Urinary bladder (tissue), 3 donors: ENCODE measurements at regions not wholly inside any gene's neighbourhood (a gene's known extent, or its start where the extent isn't known, plus 50 kb on each side); places are given as distances from the start of the nearest gene placed in this dataset.

Experiments
- DNase-seq: peaks from one replicate; pipeline ENCODE4 v3.0.0-alpha.2; 2015; ENCODE audit errors: extremely low spot score
- H3K27ac ChIP-seq: one replicate; pipeline ENCODE4 v1.5.1; 2013; ENCODE audit warnings: low read depth, mild to moderate bottlenecking, moderate library complexity
- H3K36me3 ChIP-seq: one replicate; pipeline ENCODE4 v1.6.1; 2013; ENCODE audit warnings: mild to moderate bottlenecking, moderate library complexity; ENCODE audit not compliant: insufficient read depth
- H3K4me1 ChIP-seq: one replicate; pipeline ENCODE4 v1.6.1; 2013; ENCODE audit warnings: mild to moderate bottlenecking, moderate library complexity; ENCODE audit not compliant: insufficient read depth
- H3K4me3 ChIP-seq: one replicate; pipeline ENCODE4 v1.5.1; 2013; ENCODE audit warnings: low read depth, low read length
- whole genome bisulfite sequencing: extraction: QIAGEN DNeasy Blood & Tissue Kit; methylation state at CpG from one replicate; pipeline ENCODE4 v1.1.7; 2013; 5-methylcytosine and 5-hydroxymethylcytosine counted together
- donor health status: healthy with polysubstance abuse.
- donor health status: healthy.

GRCh38 chr9:20065796-20066700, 277.2 kb upstream of the SLC24A2 start:
- no peak overlapping the region for H3K27ac ChIP-seq
- 34% methylated on average over 4 of the region's 4 CpGs for WGBS
- no peak for DNase-seq
- H3K4me3 ChIP-seq, result no peak overlapping the region
- H3K4me1 ChIP-seq, result no peaks in the 10 kb centered on the region
- no peaks in the 10 kb centered on the region for H3K36me3 ChIP-seq

- no peak for DNase-seq
These were observed 276.2 kb upstream of the SLC24A2 start for GRCh38 chr9:20065046-20065445.

DNA sequence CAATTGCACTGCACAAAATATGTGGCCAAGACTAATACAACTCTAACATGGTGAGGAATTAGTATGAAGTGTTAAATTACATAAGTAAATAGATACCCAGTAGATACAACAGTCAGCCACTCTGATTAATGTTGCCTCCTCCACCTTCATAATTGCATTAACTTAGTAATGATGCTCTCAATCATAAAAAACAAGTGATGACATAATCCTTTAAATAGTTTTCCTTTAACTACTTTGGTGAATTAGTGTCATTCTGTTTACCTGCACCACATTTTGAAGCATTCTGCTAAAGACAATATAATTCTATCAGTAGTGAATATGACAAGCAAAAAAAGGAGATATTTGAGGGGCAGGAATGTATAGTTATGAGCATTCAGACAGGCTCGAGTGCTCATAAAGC, 265.9 kb upstream of the SLC24A2 start:
- Histone ChIP-seq H3K4me1 (no peaks in the 10 kb centered on the region), H3K4me3 (no peak overlapping the region), H3K36me3 (no peaks in the 10 kb centered on the region), H3K27ac (no peak overlapping the region)
- DNase-seq, result no peak
- 78% methylated on average over 1 of the region's 1 CpG for WGBS

More at GRCh38 chr9:20065046-20065445, 276.2 kb upstream of the SLC24A2 start:
- H3K27ac ChIP-seq, result no peak overlapping the region
- no peak overlapping the region for H3K4me3 ChIP-seq
- 28% methylated on average over 4 of the region's 4 CpGs for WGBS
- H3K36me3 ChIP-seq, result no peaks in the 10 kb centered on the region
- no peaks in the 10 kb centered on the region for H3K4me1 ChIP-seq

DNA sequence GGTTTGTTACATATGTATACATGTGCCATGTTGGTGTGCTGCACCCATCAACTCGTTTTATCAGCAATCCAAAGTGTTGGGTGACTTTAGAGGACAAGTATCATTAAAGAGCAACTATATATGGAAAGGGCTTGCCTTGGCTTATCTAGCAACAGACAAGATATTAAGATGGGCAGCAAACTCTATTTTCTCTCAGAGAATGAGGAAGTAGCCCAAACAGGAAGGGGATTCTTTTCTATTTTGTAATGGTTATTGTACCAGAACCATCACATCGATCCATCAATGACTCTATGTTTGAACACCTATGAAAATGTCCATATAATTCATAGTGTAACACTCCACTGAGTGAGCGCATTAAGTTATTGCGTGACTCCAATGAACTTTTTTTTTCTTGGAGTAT, 260.1 kb upstream of the SLC24A2 start:
- Histone ChIP-seq H3K4me1 (no peaks in the 10 kb centered on the region), H3K27ac (no peak overlapping the region), H3K36me3 (no peaks in the 10 kb centered on the region), H3K4me3 (no peak overlapping the region)
- no peak for DNase-seq
- WGBS, result 85% methylated on average over 4 of the region's 4 CpGs

DNA sequence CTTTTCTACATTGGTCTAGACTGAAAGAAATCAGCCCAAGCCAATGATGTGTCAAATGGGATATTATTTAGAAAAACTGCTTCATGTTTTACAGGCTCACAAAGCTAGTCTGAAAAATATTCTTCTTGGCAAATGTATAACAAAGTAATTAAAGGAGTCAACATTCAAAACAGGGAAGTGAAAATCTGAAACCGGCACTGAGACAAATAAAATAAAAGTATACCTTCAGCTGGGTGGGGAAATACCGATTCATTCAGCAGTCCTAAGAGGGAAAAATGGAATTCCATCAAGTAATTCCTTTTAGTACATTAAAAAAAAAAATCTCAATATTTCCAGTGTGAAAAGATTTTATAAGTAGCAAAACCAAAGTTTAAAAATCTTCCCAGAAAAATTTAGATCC, 259.6 kb upstream of the SLC24A2 start:
- DNase-seq, result no peak
- H3K27ac ChIP-seq, result no peak overlapping the region
- 74% methylated on average over 2 of the region's 2 CpGs for WGBS
- H3K4me3 ChIP-seq, result no peak overlapping the region
- no peaks in the 10 kb centered on the region for H3K36me3 ChIP-seq
- H3K4me1 ChIP-seq, result no peaks in the 10 kb centered on the region

DNA sequence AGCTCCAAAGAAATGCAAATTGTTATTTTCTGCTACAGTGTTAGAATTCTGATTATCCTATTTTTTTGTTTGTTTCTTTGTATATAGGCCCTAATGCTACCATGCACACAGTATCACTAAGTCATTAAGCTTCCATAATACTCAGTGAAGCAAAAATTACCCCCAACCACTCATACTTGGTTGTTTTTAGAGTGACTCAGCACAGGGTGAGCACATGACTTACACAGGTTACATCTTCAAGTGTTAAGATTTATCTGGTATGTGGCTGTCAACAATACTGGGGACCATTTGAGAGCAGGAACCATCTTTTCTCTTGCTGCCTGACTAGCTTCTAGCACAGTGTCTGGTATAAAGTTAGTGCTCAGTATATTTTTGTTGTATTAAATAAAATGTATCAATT, 255.8 kb upstream of the SLC24A2 start:
- no peak overlapping the region for H3K4me3 ChIP-seq
- no peak overlapping the region for H3K27ac ChIP-seq
- no peaks in the 10 kb centered on the region for H3K4me1 ChIP-seq
- no peak for DNase-seq
- H3K36me3 ChIP-seq, result no peaks in the 10 kb centered on the region

- no peaks in the 10 kb centered on the region for H3K36me3 ChIP-seq
- DNase-seq, result no peak
- 86% methylated on average over 1 of the region's 1 CpG for WGBS
- H3K4me3 ChIP-seq, result no peak overlapping the region
- H3K27ac ChIP-seq, result no peak overlapping the region
- no peaks in the 10 kb centered on the region for H3K4me1 ChIP-seq
These were observed 254.6 kb upstream of the SLC24A2 start for GRCh38 chr9:20043461-20043860.

DNA sequence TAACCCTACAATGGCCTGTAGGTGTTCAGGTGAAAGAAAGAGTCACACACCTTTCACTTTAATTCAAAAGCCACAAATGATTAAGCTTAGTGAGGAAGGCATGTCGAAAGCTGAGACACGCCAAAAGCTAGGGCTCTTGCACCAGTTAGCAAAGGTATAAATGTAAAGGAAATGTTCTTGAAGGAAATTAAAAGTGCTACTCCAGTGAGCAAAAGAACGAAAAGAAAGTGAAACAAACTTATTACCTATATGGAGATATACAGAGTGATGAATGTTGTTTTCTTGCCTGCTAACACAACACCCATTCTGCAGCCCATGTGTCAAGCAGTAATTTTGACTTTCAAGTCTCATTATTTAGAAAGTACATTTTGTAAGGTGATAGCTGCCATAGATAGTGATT, 254.2 kb upstream of the SLC24A2 start:
- 89% methylated on average over 3 of the region's 3 CpGs for WGBS

GRCh38 chr9:20042128-20042711, 253.4 kb upstream of the SLC24A2 start:
- no peak for DNase-seq
- H3K4me3 ChIP-seq, result no peak overlapping the region
- no peaks in the 10 kb centered on the region for H3K36me3 ChIP-seq
- H3K4me1 ChIP-seq, result no peaks in the 10 kb centered on the region
- no peak overlapping the region for H3K27ac ChIP-seq

More for the DNA sequence above, 254.2 kb upstream of the SLC24A2 start:
- Histone ChIP-seq H3K4me3 (no peak overlapping the region), H3K27ac (no peak overlapping the region), H3K4me1 (no peaks in the 10 kb centered on the region), H3K36me3 (no peaks in the 10 kb centered on the region)
- no peak for DNase-seq

DNA sequence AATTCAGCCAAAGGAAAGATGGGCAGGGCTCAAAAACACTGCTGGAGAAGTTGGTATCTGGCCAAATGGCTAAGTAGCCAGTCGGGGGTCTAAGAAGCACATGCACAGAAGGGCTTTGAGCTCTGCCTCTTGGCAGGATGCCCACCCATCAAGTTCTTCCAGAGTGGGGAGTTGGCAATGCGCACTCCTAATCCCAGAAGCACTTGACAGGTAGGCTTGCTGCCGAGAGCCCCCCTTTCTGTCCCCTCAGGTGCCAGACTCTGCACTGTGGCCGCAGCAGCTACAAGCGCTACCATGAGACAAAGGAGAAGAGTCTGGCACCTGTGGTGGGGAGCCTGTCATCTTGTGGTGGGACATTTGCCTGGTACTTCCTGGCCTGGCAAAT, 252.9 kb upstream of the SLC24A2 start:
- H3K4me3 ChIP-seq, result no peak overlapping the region
- H3K4me1 ChIP-seq, result no peaks in the 10 kb centered on the region
- DNase-seq, result no peak
- 69% methylated on average over 5 of the region's 5 CpGs for WGBS
- no peak overlapping the region for H3K27ac ChIP-seq
- H3K36me3 ChIP-seq, result no peaks in the 10 kb centered on the region

GRCh38 chr9:20040991-20041696, 252.3 kb upstream of the SLC24A2 start:
- Histone ChIP-seq H3K27ac (no peak overlapping the region), H3K4me1 (no peaks in the 10 kb centered on the region), H3K36me3 (no peaks in the 10 kb centered on the region), H3K4me3 (no peak overlapping the region)
- WGBS, result 75% methylated on average over 14 of the region's 14 CpGs
- no peak for DNase-seq

DNA sequence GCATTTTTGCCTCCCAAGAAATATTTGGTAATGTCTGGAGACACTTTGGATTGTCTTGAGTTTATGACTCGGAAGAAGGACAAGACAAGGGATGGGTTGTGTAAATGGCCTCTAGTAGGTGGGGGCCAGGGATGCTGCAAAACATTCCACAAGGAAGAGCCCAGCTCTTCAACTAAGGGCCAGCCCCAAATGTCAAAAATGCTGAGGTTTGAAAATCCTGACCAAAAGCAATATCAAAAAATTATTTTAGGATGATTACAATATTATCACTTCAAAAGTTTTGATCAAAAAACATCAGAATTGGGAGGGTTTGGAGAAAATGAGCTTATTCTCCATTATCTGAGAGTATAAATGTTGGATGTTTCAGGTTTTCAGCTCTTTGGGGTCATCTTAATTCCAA, 248.9 kb upstream of the SLC24A2 start:
- 95% methylated on average over 1 of the region's 1 CpG for WGBS
- Histone ChIP-seq H3K4me3 (no peak overlapping the region), H3K27ac (no peak overlapping the region), H3K4me1 (no peaks in the 10 kb centered on the region), H3K36me3 (no peaks in the 10 kb centered on the region)
- no peak for DNase-seq

DNA sequence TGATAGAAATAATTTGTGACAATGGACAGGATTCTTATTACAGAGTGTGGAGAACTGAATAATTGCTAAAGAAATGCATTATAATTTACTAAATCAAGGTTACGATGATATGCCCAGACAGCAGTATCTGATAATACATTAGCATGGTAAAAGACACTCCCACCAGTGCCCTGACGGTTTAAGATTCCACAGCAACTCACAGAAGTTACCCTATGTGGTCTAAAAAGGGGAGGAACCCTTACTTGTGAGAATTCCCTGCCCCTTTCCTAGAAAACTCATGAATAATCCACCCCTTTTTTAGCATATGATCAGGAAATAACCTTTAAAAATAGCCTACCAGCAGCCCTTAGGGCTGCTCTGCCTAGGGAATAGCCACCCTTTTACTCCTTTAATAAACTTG, 244.7 kb upstream of the SLC24A2 start:
- Histone ChIP-seq H3K27ac (no peak overlapping the region), H3K36me3 (no peaks in the 10 kb centered on the region), H3K4me1 (no peaks in the 10 kb centered on the region), H3K4me3 (no peak overlapping the region)
- 86% methylated on average over 2 of the region's 2 CpGs for WGBS
- DNase-seq, result no peak

- no peak for DNase-seq
- no peaks in the 10 kb centered on the region for H3K4me1 ChIP-seq
- no peaks in the 10 kb centered on the region for H3K36me3 ChIP-seq
- H3K4me3 ChIP-seq, result no peak overlapping the region
- 85% methylated on average over 8 of the region's 8 CpGs for WGBS
- H3K27ac ChIP-seq, result no peak overlapping the region
These were observed 243.7 kb upstream of the SLC24A2 start for GRCh38 chr9:20032413-20033006.
